ENCODE measurements at regions not wholly inside any gene's neighbourhood (a gene's known extent, or its start where the extent isn't known, plus 50 kb on each side); places are given as distances from the start of the nearest gene placed in this dataset.

DNA sequence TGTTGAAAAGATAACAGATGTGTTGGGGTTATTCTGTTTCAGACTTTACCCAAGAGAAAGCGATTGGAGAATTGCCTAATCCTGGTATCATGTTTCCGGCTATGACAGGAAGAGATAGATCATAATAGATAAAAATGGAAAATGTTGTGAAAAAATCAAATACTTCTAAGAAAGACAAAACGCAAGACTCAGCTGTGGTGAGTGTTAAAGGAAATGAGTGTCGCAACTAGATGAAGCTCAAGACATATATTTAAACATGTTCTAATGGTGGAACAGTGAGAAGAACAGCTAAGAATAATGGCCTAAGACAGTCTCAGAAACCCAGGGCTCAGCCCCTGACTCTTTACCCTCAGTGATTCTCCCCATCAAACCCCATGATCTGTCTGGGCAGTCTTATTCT lies 426.7 kb upstream of the RUNX1 start:
- TF ChIP-seq ZNF24 (tag by site-specific recombination; IDR thresholded peaks at IDR 0.05): no peak
- TF ChIP-seq, protein P1, sequence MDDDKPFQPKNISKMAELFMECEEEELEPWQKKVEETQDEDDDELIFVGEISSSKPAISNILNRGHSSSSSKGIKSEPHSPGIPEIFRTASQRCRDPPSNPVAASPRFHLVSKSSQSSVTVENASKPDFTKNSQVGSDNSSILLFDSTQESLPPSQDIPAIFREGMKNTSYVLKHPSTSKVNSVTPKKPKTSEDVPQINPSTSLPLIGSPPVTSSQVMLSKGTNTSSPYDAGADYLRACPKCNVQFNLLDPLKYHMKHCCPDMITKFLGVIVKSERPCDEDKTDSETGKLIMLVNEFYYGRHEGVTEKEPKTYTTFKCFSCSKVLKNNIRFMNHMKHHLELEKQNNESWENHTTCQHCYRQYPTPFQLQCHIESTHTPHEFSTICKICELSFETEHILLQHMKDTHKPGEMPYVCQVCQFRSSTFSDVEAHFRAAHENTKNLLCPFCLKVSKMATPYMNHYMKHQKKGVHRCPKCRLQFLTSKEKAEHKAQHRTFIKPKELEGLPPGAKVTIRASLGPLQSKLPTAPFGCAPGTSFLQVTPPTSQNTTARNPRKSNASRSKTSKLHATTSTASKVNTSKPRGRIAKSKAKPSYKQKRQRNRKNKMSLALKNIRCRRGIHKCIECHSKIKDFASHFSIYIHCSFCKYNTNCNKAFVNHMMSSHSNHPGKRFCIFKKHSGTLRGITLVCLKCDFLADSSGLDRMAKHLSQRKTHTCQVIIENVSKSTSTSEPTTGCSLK (tag by site-specific recombination; IDR thresholded peaks at IDR 0.05): no peak
- no peak for TF ChIP-seq ZNF776 (tag by site-specific recombination; IDR thresholded peaks at IDR 0.05; ENCODE audit: borderline replicate concordance)
- no peak for TF ChIP-seq ZNF169 (tag by site-specific recombination; IDR thresholded peaks at IDR 0.05)
- no peak for TF ChIP-seq REPIN1 (tag by site-specific recombination; IDR thresholded peaks at IDR 0.05; ENCODE audit: low read depth)
- TF ChIP-seq ZNF488 (tag by site-specific recombination; IDR thresholded peaks at IDR 0.05): no peak
- no peak for TF ChIP-seq HOXC10 (CRISPR knock-in tag; IDR thresholded peaks at IDR 0.05)
- Histone ChIP-seq H3K27ac (ENCODE audit: extremely low read depth, low read depth, low read length) (no peak overlapping the region), H3K9me3 (ENCODE audit: control insufficient read depth, insufficient read depth, low read depth, low read length) (no peaks in the 10 kb centered on the region), H3K4me3 (ENCODE audit: low read depth, low read length) (no peak overlapping the region), H3K4me1 (ENCODE audit: control insufficient read depth, insufficient read depth, low read length) (no peaks in the 10 kb centered on the region), H3K36me3 (ENCODE audit: control insufficient read depth in 2 of 2, insufficient read depth in 1 of 2, low read length in 2 of 2) (no peaks in the 10 kb centered on the region)
- ChIA-PET POLR2A (no interaction called here), CTCF (interaction anchor here (0.9 kb wide), 1 partner anchor 731 kb away, joined by 4 read pairs; no protein-coding TSS in a partner anchor)

DNA sequence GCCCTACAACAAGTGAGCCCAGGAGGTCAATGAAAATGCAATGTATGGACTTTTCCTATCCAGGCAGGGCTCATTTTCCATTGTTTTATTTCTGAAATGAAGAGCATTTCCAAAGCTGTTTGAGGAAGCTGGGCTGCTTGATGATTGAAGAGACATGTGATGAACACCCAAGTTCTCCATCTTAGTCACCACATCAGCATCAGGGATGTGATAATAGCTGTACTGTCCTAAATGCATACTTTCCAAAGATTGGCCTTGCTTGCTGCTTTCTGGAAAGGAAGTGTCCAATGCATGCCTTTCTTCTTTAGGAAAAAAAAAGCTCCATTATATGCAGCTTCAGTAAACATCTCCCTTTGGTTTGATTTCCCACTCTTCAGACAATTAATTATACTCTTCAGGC lies 425.9 kb upstream of the RUNX1 start:
- ChIA-PET POLR2A (no interaction called here), CTCF (no interaction called here)
- Histone ChIP-seq H3K27ac (ENCODE audit: extremely low read depth, low read depth, low read length) (no peak overlapping the region), H3K36me3 (ENCODE audit: control insufficient read depth in 2 of 2, insufficient read depth in 1 of 2, low read length in 2 of 2) (no peaks in the 10 kb centered on the region), H3K4me3 (ENCODE audit: low read depth, low read length) (no peak overlapping the region), H3K4me1 (ENCODE audit: control insufficient read depth, insufficient read depth, low read length) (no peaks in the 10 kb centered on the region), H3K9me3 (ENCODE audit: control insufficient read depth, insufficient read depth, low read depth, low read length) (no peaks in the 10 kb centered on the region)
- TF ChIP-seq ZNF433 (tag by site-specific recombination; IDR thresholded peaks at IDR 0.05; ENCODE audit: low read depth) (no peak), ZNF248 (tag by site-specific recombination; IDR thresholded peaks at IDR 0.05) (no peak), ZBTB1 (tag by site-specific recombination; IDR thresholded peaks at IDR 0.05) (no peak), ZNF23 (tag by site-specific recombination; IDR thresholded peaks at IDR 0.05; ENCODE audit: borderline replicate concordance) (no peak), ZNF112 (tag by site-specific recombination; IDR thresholded peaks at IDR 0.05) (no peak), HOXA7 (CRISPR knock-in tag; IDR thresholded peaks at IDR 0.05; ENCODE audit: borderline replicate concordance) (no peak), ZNF792 (tag by site-specific recombination; IDR thresholded peaks at IDR 0.05) (no peak), ZNF48 (tag by site-specific recombination; IDR thresholded peaks at IDR 0.05) (no peak), ZNF423 (tag by site-specific recombination; IDR thresholded peaks at IDR 0.05) (no peak), ZNF843 (tag by site-specific recombination; IDR thresholded peaks at IDR 0.05) (no peak), ZNF398 (tag by site-specific recombination; IDR thresholded peaks at IDR 0.05) (no peak), ZNF138 (tag by site-specific recombination; IDR thresholded peaks at IDR 0.05; ENCODE audit: borderline replicate concordance) (no peak), ZBTB21 (tag by site-specific recombination; IDR thresholded peaks at IDR 0.05) (no peak), PATZ1 (tag by site-specific recombination; IDR thresholded peaks at IDR 0.05) (no peak), KLF10 (tag by site-specific recombination; IDR thresholded peaks at IDR 0.05) (no peak), ZNF354C (tag by site-specific recombination; IDR thresholded peaks at IDR 0.05; ENCODE audit: borderline replicate concordance, low read depth) (no peak)
- TF ChIP-seq, protein P2, sequence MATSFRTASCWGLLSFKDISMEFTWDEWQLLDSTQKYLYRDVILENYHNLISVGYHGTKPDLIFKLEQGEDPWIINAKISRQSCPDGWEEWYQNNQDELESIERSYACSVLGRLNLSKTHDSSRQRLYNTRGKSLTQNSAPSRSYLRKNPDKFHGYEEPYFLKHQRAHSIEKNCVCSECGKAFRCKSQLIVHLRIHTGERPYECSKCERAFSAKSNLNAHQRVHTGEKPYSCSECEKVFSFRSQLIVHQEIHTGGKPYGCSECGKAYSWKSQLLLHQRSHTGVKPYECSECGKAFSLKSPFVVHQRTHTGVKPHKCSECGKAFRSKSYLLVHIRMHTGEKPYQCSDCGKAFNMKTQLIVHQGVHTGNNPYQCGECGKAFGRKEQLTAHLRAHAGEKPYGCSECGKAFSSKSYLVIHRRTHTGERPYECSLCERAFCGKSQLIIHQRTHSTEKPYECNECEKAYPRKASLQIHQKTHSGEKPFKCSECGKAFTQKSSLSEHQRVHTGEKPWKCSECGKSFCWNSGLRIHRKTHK (tag by site-specific recombination; IDR thresholded peaks at IDR 0.05): no peak

All from HEK293 (cell line).